Osteoblast (primary cell): ENCODE measurements at regions not wholly inside any gene's neighbourhood (a gene's known extent, or its start where the extent isn't known, plus 50 kb on each side); places are given as distances from the start of the nearest gene placed in this dataset.

Experiments used
- DNase-seq: peaks from one replicate; pipeline ENCODE4 v3.0.0; 2011; ENCODE audit warnings: low spot score, mixed read lengths; ENCODE audit not compliant: insufficient read length; ENCODE audit errors: missing footprints
- H2AFZ ChIP-seq: 2 replicates; pipeline ENCODE4 v1.6.0; 2011; ENCODE audit warnings: mild to moderate bottlenecking, low read length
- H3K27ac ChIP-seq: 2 replicates; pipeline ENCODE4 v1.5.1; 2011; ENCODE audit warnings: mild to moderate bottlenecking, low read depth, low read length, moderate library complexity
- H3K27me3 ChIP-seq: 2 replicates; pipeline ENCODE4 v1.6.0; 2012; ENCODE audit warnings: mild to moderate bottlenecking, control low read depth, inconsistent platforms, low read length, moderate library complexity; ENCODE audit not compliant: insufficient read depth
- H3K36me3 ChIP-seq: 2 replicates; pipeline ENCODE4 v1.5.1; 2011; ENCODE audit warnings: mild to moderate bottlenecking, low read length, control low read depth, moderate library complexity; ENCODE audit not compliant: insufficient read depth
- H3K4me1 ChIP-seq: 2 replicates; pipeline ENCODE4 v1.5.1; 2011; ENCODE audit warnings: mild to moderate bottlenecking, low read length, control low read depth, moderate library complexity; ENCODE audit not compliant: insufficient read depth
- H3K4me2 ChIP-seq: 2 replicates; pipeline ENCODE4 v1.6.0; 2011; ENCODE audit warnings: mild to moderate bottlenecking, low read length; ENCODE audit not compliant: insufficient read depth
- H3K4me3 ChIP-seq: fragments of 200-600 bp; sonication (generic); 3 replicates; pipeline ENCODE4 v1.5.1; 2012; ENCODE audit warnings: mild to moderate bottlenecking, low read length, inconsistent platforms; ENCODE audit not compliant: insufficient read depth
- H3K79me2 ChIP-seq: 2 replicates; pipeline ENCODE4 v1.6.0; 2012; ENCODE audit warnings: mild to moderate bottlenecking, low read length, control low read depth, inconsistent platforms; ENCODE audit not compliant: insufficient read depth
- H3K9me3 ChIP-seq: 2 replicates; pipeline ENCODE4 v1.5.1; 2011; ENCODE audit warnings: low read depth, low read length, control low read depth
- H4K20me1 ChIP-seq: 2 replicates; pipeline ENCODE4 v1.6.0; 2012; ENCODE audit warnings: mild to moderate bottlenecking, low read length, control low read depth; ENCODE audit not compliant: insufficient read depth
- CTCF ChIP-seq: IDR thresholded peaks from 2 replicates; pipeline ENCODE4 v1.5.1; 2011; ENCODE audit warnings: mild to moderate bottlenecking, low read depth, low read length, moderate library complexity; ENCODE audit errors: extremely low read depth

DNA sequence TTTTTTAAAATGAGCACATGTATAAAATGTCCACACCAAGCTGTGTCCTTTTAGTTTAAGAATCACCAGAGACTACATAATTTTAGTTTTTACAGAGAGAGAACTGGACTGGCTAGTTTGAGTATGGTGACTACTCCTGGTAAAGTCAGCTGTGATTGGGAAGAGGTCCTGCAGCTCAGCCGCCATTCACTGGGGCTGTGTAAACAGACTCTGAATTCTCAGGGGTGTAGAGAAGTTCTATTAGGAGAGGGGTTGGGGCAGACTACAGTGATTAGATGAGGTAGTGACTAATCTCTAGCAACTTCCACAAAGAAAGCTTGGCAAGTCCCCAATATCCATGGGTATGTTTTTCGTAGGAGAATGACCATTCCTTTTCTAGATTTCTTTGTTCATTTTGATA, 341.2 kb upstream of the MAP3K7 start:
- H3K4me3 ChIP-seq: no peak overlapping the region
- no peaks in the 10 kb centered on the region for H3K4me1 ChIP-seq
- no peak for TF ChIP-seq CTCF
- H3K36me3 ChIP-seq: no peaks in the 10 kb centered on the region
- H3K27ac ChIP-seq: no peak overlapping the region
- no peak for DNase-seq
- H3K79me2 ChIP-seq: no peaks in the 10 kb centered on the region
- H2AFZ ChIP-seq: no peak overlapping the region
- no peaks in the 10 kb centered on the region for H4K20me1 ChIP-seq
- H3K27me3 ChIP-seq: no peaks in the 10 kb centered on the region
- H3K4me2 ChIP-seq: no peak overlapping the region
- H3K9me3 ChIP-seq: no peaks in the 10 kb centered on the region

GRCh38 chr6:90925726-90926125, 338.9 kb upstream of the MAP3K7 start:
- no peaks in the 10 kb centered on the region for H4K20me1 ChIP-seq
- H3K4me2 ChIP-seq: no peak overlapping the region
- H3K9me3 ChIP-seq: no peaks in the 10 kb centered on the region
- no peaks in the 10 kb centered on the region for H3K79me2 ChIP-seq
- H3K27ac ChIP-seq: no peak overlapping the region
- H3K4me3 ChIP-seq: no peak overlapping the region
- DNase-seq: no peak
- no peaks in the 10 kb centered on the region for H3K27me3 ChIP-seq
- no peak for TF ChIP-seq CTCF
- no peaks in the 10 kb centered on the region for H3K4me1 ChIP-seq
- H2AFZ ChIP-seq: no peak overlapping the region
- H3K36me3 ChIP-seq: no peaks in the 10 kb centered on the region

DNA sequence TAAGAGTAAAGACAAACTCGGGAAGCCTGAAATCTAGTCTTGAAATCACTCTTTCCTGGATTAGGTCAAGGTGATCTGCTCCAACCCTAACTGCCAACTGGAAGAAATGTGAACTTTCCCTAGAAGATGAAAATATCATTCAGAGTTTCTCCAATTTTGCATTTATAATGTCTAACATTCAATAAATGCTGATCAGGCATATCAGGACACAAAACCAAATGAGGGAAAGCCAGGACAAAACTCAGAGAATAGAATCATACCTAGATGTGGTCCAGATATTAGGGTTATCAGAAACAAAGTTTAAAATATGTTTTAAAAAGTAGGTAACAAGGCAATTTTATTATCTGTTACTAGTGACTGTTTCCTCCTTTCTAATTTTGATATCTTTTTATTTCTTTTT, 335.5 kb upstream of the MAP3K7 start:
- no peak for TF ChIP-seq CTCF
- no peaks in the 10 kb centered on the region for H3K4me1 ChIP-seq
- H3K27ac ChIP-seq: no peak overlapping the region
- H3K9me3 ChIP-seq: no peaks in the 10 kb centered on the region
- H2AFZ ChIP-seq: no peak overlapping the region
- H3K4me2 ChIP-seq: no peak overlapping the region
- no peaks in the 10 kb centered on the region for H3K79me2 ChIP-seq
- no peaks in the 10 kb centered on the region for H3K36me3 ChIP-seq
- H3K27me3 ChIP-seq: no peaks in the 10 kb centered on the region
- no peak overlapping the region for H3K4me3 ChIP-seq
- no peaks in the 10 kb centered on the region for H4K20me1 ChIP-seq
- peak; percentile 6 for DNase-seq

- H3K4me1 ChIP-seq: no peaks in the 10 kb centered on the region
- H3K4me2 ChIP-seq: no peak overlapping the region
- H3K9me3 ChIP-seq: no peaks in the 10 kb centered on the region
- H3K27ac ChIP-seq: no peak overlapping the region
- no peak overlapping the region for H3K4me3 ChIP-seq
- H2AFZ ChIP-seq: no peak overlapping the region
- H4K20me1 ChIP-seq: no peaks in the 10 kb centered on the region
- TF ChIP-seq CTCF: no peak
- no peaks in the 10 kb centered on the region for H3K36me3 ChIP-seq
- H3K79me2 ChIP-seq: no peaks in the 10 kb centered on the region
- H3K27me3 ChIP-seq: no peaks in the 10 kb centered on the region
- no peak for DNase-seq
Observed at GRCh38 chr6:90918361-90918760, 331.5 kb upstream of the MAP3K7 start.
